ENCODE measurements at regions not wholly inside any gene's neighbourhood (a gene's known extent, or its start where the extent isn't known, plus 50 kb on each side); places are given as distances from the start of the nearest gene placed in this dataset.
A peak's percentile ranks its signal among the peaks of the same experiment; 100 is the strongest.

GRCh38 chr1:234745276-234745675 is 135.3 kb upstream of the IRF2BP2 start:
- DNase-seq, result no peak

GRCh38 chr1:234743791-234744611 is 134.0 kb upstream of the IRF2BP2 start:
- peak; percentile 30 for DNase-seq

GRCh38 chr1:234742622-234743021 is 132.6 kb upstream of the IRF2BP2 start:
- no peak for DNase-seq

GRCh38 chr1:234737967-234738314 is 128.0 kb upstream of the IRF2BP2 start:
- DNase-seq, result no peak

- DNase-seq, result no peak
Measured at GRCh38 chr1:234735916-234736315, 125.9 kb upstream of the IRF2BP2 start.

- no peak for DNase-seq
Measured at GRCh38 chr1:234735476-234735875, 125.5 kb upstream of the IRF2BP2 start.

- no peak for DNase-seq
Measured at GRCh38 chr1:234734869-234735268, 124.9 kb upstream of the IRF2BP2 start.

- DNase-seq, result no peak
Measured at GRCh38 chr1:234734412-234734835, 124.4 kb upstream of the IRF2BP2 start.

- DNase-seq, result no peak
Measured at GRCh38 chr1:234733427-234733826, 123.4 kb upstream of the IRF2BP2 start.

GRCh38 chr1:234732671-234733390 is 122.9 kb upstream of the IRF2BP2 start:
- DNase-seq, result no peak

- no peak for DNase-seq
Measured at GRCh38 chr1:234732260-234732659, 122.3 kb upstream of the IRF2BP2 start.

GRCh38 chr1:234731569-234732085 is 121.6 kb upstream of the IRF2BP2 start:
- no peak for DNase-seq

- peak; percentile 88 for DNase-seq
Measured at GRCh38 chr1:234730770-234731568, 121.0 kb upstream of the IRF2BP2 start.

- no peak for DNase-seq
Measured at GRCh38 chr1:234730475-234730769, 120.4 kb upstream of the IRF2BP2 start.

GRCh38 chr1:234729561-234730474 is 119.8 kb upstream of the IRF2BP2 start:
- DNase-seq, result peak; percentile 60

- DNase-seq, result no peak
Measured at GRCh38 chr1:234728740-234729139, 118.8 kb upstream of the IRF2BP2 start.

- no peak for DNase-seq
Measured at GRCh38 chr1:234727018-234727940, 117.3 kb upstream of the IRF2BP2 start.

GRCh38 chr1:234726359-234726943 is 116.5 kb upstream of the IRF2BP2 start:
- no peak for DNase-seq

GRCh38 chr1:234725177-234726132 is 115.5 kb upstream of the IRF2BP2 start:
- DNase-seq, result no peak

Measured in EL (cell line).